ENCODE measurements at regions not wholly inside any gene's neighbourhood (a gene's known extent, or its start where the extent isn't known, plus 50 kb on each side); places are given as distances from the start of the nearest gene placed in this dataset.

GRCh38 chr10:60704471-60704870 is 73.8 kb upstream of the CDK1 start:
- no peak for TF ChIP-seq CTCF (conservative IDR thresholded peaks at IDR 0.05; ENCODE audit: low read depth, low read length)
- H3K9ac ChIP-seq = no peak overlapping the region
- H3K79me2 ChIP-seq (ENCODE audit: insufficient read depth, low read depth) = no peaks in the 10 kb centered on the region
- H3K4me2 ChIP-seq = no peak overlapping the region
- no peaks in the 10 kb centered on the region for H3K4me1 ChIP-seq (ENCODE audit: low read depth, poor library complexity, severe bottlenecking)
- no peaks in the 10 kb centered on the region for H3K27me3 ChIP-seq (ENCODE audit: insufficient read depth, low read depth)
- no peaks in the 10 kb centered on the region for H4K20me1 ChIP-seq (ENCODE audit: insufficient read depth)
- no peak overlapping the region for H3K27ac ChIP-seq
- no peak overlapping the region for H2AFZ ChIP-seq (ENCODE audit: low read depth)
- no peaks in the 10 kb centered on the region for H3K36me3 ChIP-seq (ENCODE audit: insufficient read depth)
- no peak overlapping the region for H3K4me3 ChIP-seq (IDR thresholded peaks at IDR 0.05; ENCODE audit: insufficient read depth, low read depth, low read length)

- Histone ChIP-seq H3K4me3 (IDR thresholded peaks at IDR 0.05; ENCODE audit: insufficient read depth, low read depth, low read length) (no peak overlapping the region), H3K79me2 (ENCODE audit: insufficient read depth, low read depth) (no peaks in the 10 kb centered on the region), H3K27ac (no peak overlapping the region), H4K20me1 (ENCODE audit: insufficient read depth) (no peaks in the 10 kb centered on the region), H3K9ac (no peak overlapping the region), H3K4me1 (ENCODE audit: low read depth, poor library complexity, severe bottlenecking) (no peaks in the 10 kb centered on the region), H2AFZ (ENCODE audit: low read depth) (no peak overlapping the region), H3K27me3 (ENCODE audit: insufficient read depth, low read depth) (no peaks in the 10 kb centered on the region), H3K4me2 (no peak overlapping the region), H3K36me3 (ENCODE audit: insufficient read depth) (no peaks in the 10 kb centered on the region)
- TF ChIP-seq CTCF (conservative IDR thresholded peaks at IDR 0.05; ENCODE audit: low read depth, low read length) = no peak
Measured at GRCh38 chr10:60703266-60704041, 74.8 kb upstream of the CDK1 start.

GRCh38 chr10:60687679-60688078 is 90.6 kb upstream of the CDK1 start:
- no peaks in the 10 kb centered on the region for H3K27me3 ChIP-seq (ENCODE audit: insufficient read depth, low read depth)
- no peak overlapping the region for H2AFZ ChIP-seq (ENCODE audit: low read depth)
- TF ChIP-seq CTCF (conservative IDR thresholded peaks at IDR 0.05; ENCODE audit: low read depth, low read length) = no peak

GRCh38 chr10:60684091-60684490 is 94.2 kb upstream of the CDK1 start:
- Histone ChIP-seq H3K27me3 (ENCODE audit: insufficient read depth, low read depth) (no peaks in the 10 kb centered on the region), H3K9ac (no peak overlapping the region), H4K20me1 (ENCODE audit: insufficient read depth) (no peaks in the 10 kb centered on the region), H3K36me3 (ENCODE audit: insufficient read depth) (no peaks in the 10 kb centered on the region), H3K4me1 (ENCODE audit: low read depth, poor library complexity, severe bottlenecking) (no peaks in the 10 kb centered on the region), H3K4me3 (IDR thresholded peaks at IDR 0.05; ENCODE audit: insufficient read depth, low read depth, low read length) (no peak overlapping the region), H2AFZ (ENCODE audit: low read depth) (no peak overlapping the region), H3K27ac (no peak overlapping the region), H3K79me2 (ENCODE audit: insufficient read depth, low read depth) (no peaks in the 10 kb centered on the region), H3K4me2 (no peak overlapping the region)
- no peak for TF ChIP-seq CTCF (conservative IDR thresholded peaks at IDR 0.05; ENCODE audit: low read depth, low read length)

More at GRCh38 chr10:60687679-60688078, 90.6 kb upstream of the CDK1 start:
- H3K79me2 ChIP-seq (ENCODE audit: insufficient read depth, low read depth) = no peaks in the 10 kb centered on the region
- no peak overlapping the region for H3K9ac ChIP-seq
- no peaks in the 10 kb centered on the region for H4K20me1 ChIP-seq (ENCODE audit: insufficient read depth)
- H3K4me3 ChIP-seq (IDR thresholded peaks at IDR 0.05; ENCODE audit: insufficient read depth, low read depth, low read length) = no peak overlapping the region
- H3K27ac ChIP-seq = no peak overlapping the region
- no peak overlapping the region for H3K4me2 ChIP-seq
- no peaks in the 10 kb centered on the region for H3K36me3 ChIP-seq (ENCODE audit: insufficient read depth)
- no peaks in the 10 kb centered on the region for H3K4me1 ChIP-seq (ENCODE audit: low read depth, poor library complexity, severe bottlenecking)

Measured in KMS-11 (cell line).